ENCODE measurements at regions not wholly inside any gene's neighbourhood (a gene's known extent, or its start where the extent isn't known, plus 50 kb on each side); places are given as distances from the start of the nearest gene placed in this dataset.

GRCh38 chr11:95659088-95659487, 130.5 kb downstream of the FAM76B start:
- TF ChIP-seq CTCF (conservative IDR thresholded peaks at IDR 0.05; ENCODE audit: low read depth, low read length), result no peak
- TF ChIP-seq EZH2 (IDR thresholded peaks at IDR 0.05; ENCODE audit: low read length, unreplicated experiment), result no peak
- TF ChIP-seq EZH2phosphoT487 (IDR thresholded peaks at IDR 0.05; ENCODE audit: borderline replicate concordance, low read length), result no peak
